Thoracic aorta (tissue), 2 donors: ENCODE measurements at regions not wholly inside any gene's neighbourhood (a gene's known extent, or its start where the extent isn't known, plus 50 kb on each side); places are given as distances from the start of the nearest gene placed in this dataset.
"Not testable (repeated sequence)": the region's sequence is repeated elsewhere in the genome, so short reads cannot be mapped to it uniquely, and the experiment has no call there.

Experiments
- ATAC-seq: fragments of 150-250 bp; one replicate; pipeline ENCODE4 v1.8.0; 2017; ENCODE audit warnings: low read depth; ENCODE audit not compliant: insufficient number of reproducible peaks, low FRiP score
- DNase-seq: peaks from one replicate; pipeline ENCODE4 v3.0.0-alpha.2; 2020; ENCODE audit warnings: low spot score
- H3K27ac ChIP-seq, 2 donors: fragments of 200-600 bp; sonication (generic); 1 replicate in 1 of 2; 2 replicates in 1 of 2; pipeline ENCODE4 v1.5.1; 2016; ENCODE audit warnings: mild to moderate bottlenecking in 2 of 2, moderate library complexity in 2 of 2
- H3K27me3 ChIP-seq: fragments of 200-600 bp; sonication (generic); replicated peaks from 2 replicates; pipeline ENCODE4 v1.6.0; 2016; ENCODE audit warnings: mild to moderate bottlenecking; ENCODE audit not compliant: insufficient read depth
- H3K36me3 ChIP-seq: fragments of 200-600 bp; sonication (generic); one replicate; pipeline ENCODE4 v1.5.1; 2016
- H3K4me1 ChIP-seq, 2 donors: fragments of 200-600 bp; sonication (generic); 1 replicate in 1 of 2; 2 replicates in 1 of 2; pipeline versions ENCODE4 v1.5.1 to v1.6.0; 2016; ENCODE audit warnings: low read depth in 2 of 2, mild to moderate bottlenecking in 1 of 2; ENCODE audit not compliant: control insufficient read depth in 1 of 2
- H3K4me3 ChIP-seq: fragments of 200-600 bp; sonication (generic); 2 replicates; pipeline ENCODE4 v1.5.1; 2016; ENCODE audit warnings: mild to moderate bottlenecking
- H3K9me3 ChIP-seq: fragments of 200-600 bp; sonication (generic); 2 replicates; pipeline ENCODE4 v1.5.1; 2016
- CTCF ChIP-seq: fragments of 200-600 bp; sonication (generic); IDR thresholded peaks from one replicate; pipeline ENCODE4 v1.5.1; 2019; ENCODE audit warnings: antibody characterized with exemption

DNA sequence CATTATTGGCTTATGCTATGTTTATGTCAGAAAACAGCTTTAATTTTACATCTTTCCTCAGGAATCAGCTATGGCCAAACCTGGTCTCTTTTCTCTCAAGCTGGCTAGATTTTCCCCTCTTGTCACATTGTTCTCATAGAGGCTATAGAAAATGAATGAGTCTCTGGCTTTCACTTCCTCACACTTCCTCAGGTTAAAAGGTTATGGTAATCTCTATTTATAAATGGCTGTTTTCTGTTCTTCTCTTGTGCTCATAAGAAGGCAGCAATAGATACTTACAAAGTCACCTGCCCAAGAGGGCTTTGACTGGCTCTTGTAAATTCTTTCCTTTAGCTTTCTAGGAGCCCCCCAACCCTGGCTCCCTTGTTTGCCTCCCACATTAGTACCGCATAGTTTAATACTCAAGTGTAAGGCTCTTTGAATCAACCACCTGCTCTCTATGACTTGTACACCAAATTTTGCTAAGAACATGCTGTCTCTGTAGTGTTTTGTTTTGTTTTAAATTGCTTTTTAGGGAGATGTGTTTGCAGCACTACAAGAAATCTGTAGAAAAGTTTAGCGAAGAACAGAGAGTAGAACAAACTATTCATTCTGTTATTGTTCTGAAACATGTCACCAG lies 897.4 kb upstream of the CITED2 start:
- Histone ChIP-seq H3K27me3 (no peaks in the 10 kb centered on the region), H3K4me1 (peaks cover 0 to 7% of the 10 kb centered on the region in 2 donors), H3K36me3 (no peaks in the 10 kb centered on the region), H3K27ac (no peak overlapping the region), H3K4me3 (no peak overlapping the region), H3K9me3 (no peaks in the 10 kb centered on the region)
- DNase-seq: no peak
- ATAC-seq: no peak
- no peak for TF ChIP-seq CTCF

DNA sequence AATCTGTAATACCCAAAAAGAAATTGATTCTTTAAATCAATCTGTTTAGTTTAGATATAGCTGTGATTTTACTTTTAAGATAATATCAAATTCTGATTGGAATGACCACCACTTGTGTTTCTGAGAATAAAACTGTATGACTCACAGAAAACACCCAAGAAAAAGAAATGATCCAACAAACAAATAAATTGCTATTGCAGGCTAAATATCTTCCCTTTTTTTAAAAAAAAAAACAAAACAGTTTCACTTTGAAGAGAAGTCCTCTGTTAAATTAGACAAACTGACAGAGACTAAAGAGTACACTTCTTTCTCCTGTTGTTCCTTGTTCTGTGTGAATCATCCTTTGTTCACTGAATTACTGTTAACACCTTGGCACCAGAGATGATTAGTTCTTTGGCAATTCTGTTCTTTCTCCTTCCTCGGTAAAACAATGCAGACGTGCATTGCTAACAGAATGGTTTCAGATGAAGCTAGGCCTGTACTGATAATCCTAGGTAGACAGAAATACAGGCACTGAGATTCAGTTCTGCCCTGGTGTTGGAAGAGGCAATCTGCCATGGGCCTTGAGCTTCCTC lies 895.2 kb upstream of the CITED2 start:
- TF ChIP-seq CTCF: no peak
- H3K4me3 ChIP-seq: no peak overlapping the region
- H3K27ac ChIP-seq: no peak overlapping the region
- ATAC-seq (no peak), DNase-seq (no peak)
- H3K36me3 ChIP-seq: no peaks in the 10 kb centered on the region
- H3K9me3 ChIP-seq: no peaks in the 10 kb centered on the region
- H3K4me1 ChIP-seq: peaks cover 0 to 7% of the 10 kb centered on the region in 2 donors
- H3K27me3 ChIP-seq: no peaks in the 10 kb centered on the region

- H3K27ac ChIP-seq: no peak overlapping the region
- H3K9me3 ChIP-seq: no peaks in the 10 kb centered on the region
- no peaks in the 10 kb centered on the region for H3K4me1 ChIP-seq
- H3K27me3 ChIP-seq: no peaks in the 10 kb centered on the region
- no peak overlapping the region for H3K4me3 ChIP-seq
- ATAC-seq (no peak), DNase-seq (no peak)
- no peaks in the 10 kb centered on the region for H3K36me3 ChIP-seq
- TF ChIP-seq CTCF: no peak
These were observed 890.0 kb upstream of the CITED2 start for GRCh38 chr6:140264431-140264830.

DNA sequence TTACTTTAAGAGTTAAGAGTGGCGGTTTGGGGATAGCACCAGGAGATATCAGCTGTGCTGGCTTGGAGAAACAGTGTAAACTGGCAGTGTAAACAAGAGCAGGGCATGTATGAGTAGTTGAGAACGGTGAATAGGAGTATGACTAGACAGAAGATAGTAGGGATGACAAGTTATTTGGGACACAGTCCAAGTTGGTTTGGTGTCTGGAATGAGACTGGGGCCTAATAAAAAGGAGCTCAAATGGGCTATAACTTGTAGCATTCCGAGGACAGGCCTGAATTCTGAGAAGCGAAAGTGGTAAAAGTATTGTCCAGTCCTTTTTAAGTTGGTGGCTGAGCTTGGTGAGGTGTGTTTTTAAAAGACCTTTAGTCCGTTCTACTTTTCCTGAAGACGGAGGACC lies 883.9 kb upstream of the CITED2 start:
- not testable (repeated sequence) for H3K9me3 ChIP-seq, H3K4me1 ChIP-seq, H3K4me3 ChIP-seq, H3K27ac ChIP-seq, H3K27me3 ChIP-seq, DNase-seq, ATAC-seq, H3K36me3 ChIP-seq

GRCh38 chr6:140256248-140256647 lies 881.8 kb upstream of the CITED2 start:
- TF ChIP-seq CTCF: no peak

DNA sequence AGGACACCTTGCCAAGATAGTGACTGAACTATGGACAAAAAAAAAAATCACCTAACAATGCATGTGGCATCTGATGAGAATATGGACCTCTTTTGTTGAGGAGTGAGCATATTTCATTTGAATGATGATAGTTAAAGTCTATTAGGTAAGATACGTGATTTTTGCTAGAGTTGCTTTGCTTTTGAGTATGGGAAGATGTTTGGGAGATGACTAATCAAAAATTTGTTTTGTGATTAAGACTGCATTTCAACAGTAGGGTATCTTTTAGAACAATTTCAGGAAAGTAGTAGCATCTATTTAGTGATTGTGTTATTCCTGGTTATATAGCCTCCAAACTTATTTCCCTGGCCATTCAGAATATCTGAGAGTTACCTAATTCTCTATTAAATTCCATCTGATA lies 878.6 kb upstream of the CITED2 start:
- no peak for ATAC-seq
- H3K36me3 ChIP-seq: no peaks in the 10 kb centered on the region
- no peaks in the 10 kb centered on the region for H3K9me3 ChIP-seq
- DNase-seq: no peak
- no peaks in the 10 kb centered on the region for H3K27me3 ChIP-seq
- H3K4me1 ChIP-seq: no peaks in the 10 kb centered on the region
- no peak overlapping the region for H3K4me3 ChIP-seq
- no peak for TF ChIP-seq CTCF
- H3K27ac ChIP-seq: no peak overlapping the region

More at GRCh38 chr6:140256248-140256647, 881.8 kb upstream of the CITED2 start:
- ATAC-seq (no peak), DNase-seq (no peak)
- Histone ChIP-seq H3K27ac (no peak overlapping the region), H3K27me3 (no peaks in the 10 kb centered on the region), H3K4me1 (no peaks in the 10 kb centered on the region), H3K4me3 (no peak overlapping the region), H3K36me3 (no peaks in the 10 kb centered on the region), H3K9me3 (no peaks in the 10 kb centered on the region)
